GM23338 (cell line): ENCODE measurements at regions not wholly inside any gene's neighbourhood (a gene's known extent, or its start where the extent isn't known, plus 50 kb on each side); places are given as distances from the start of the nearest gene placed in this dataset.

Experiments used
- ATAC-seq: fragments of 200-7000 bp; cut with Tn5 transposase; 3 replicates; pipeline ENCODE4 v1.9.1; 2020
- DNase-seq: peaks from one replicate; pipeline ENCODE4 v3.0.0-alpha.2; 2015; ENCODE audit warnings: low spot score
- H2AFZ ChIP-seq: fragments of 200-600 bp; sonication (generic); 2 replicates; pipeline ENCODE4 v1.8.0; 2016; ENCODE audit warnings: antibody characterized with exemption, mild to moderate bottlenecking, moderate library complexity
- H3F3A ChIP-seq: fragments of 200-600 bp; sonication (generic); replicated peaks from 2 replicates; pipeline ENCODE4 v1.8.0; 2017; ENCODE audit warnings: antibody characterized with exemption, mixed run types, low read depth
- H3K27ac ChIP-seq: fragments of 200-600 bp; sonication (generic); 2 replicates; pipeline ENCODE4 v1.6.1; 2016; ENCODE audit warnings: low read depth
- H3K27me3 ChIP-seq: fragments of 200-600 bp; sonication (generic); 2 replicates; pipeline ENCODE4 v1.8.0; 2016; ENCODE audit warnings: mild to moderate bottlenecking, mixed run types, moderate library complexity; ENCODE audit not compliant: insufficient read depth
- H3K36me3 ChIP-seq: fragments of 200-600 bp; sonication (generic); 2 replicates; pipeline ENCODE4 v1.8.0; 2016; ENCODE audit warnings: mild to moderate bottlenecking; ENCODE audit not compliant: insufficient read depth
- H3K4me1 ChIP-seq: fragments of 200-600 bp; sonication (generic); 2 replicates; pipeline ENCODE4 v1.8.0; 2016; ENCODE audit warnings: mild to moderate bottlenecking, moderate library complexity; ENCODE audit not compliant: insufficient read depth
- H3K4me2 ChIP-seq: fragments of 200-600 bp; sonication (generic); 2 replicates; pipeline ENCODE4 v1.7.1; 2017; ENCODE audit warnings: mixed run types
- H3K4me3 ChIP-seq: fragments of 200-600 bp; sonication (generic); 2 replicates; pipeline ENCODE4 v1.6.1; 2016; ENCODE audit warnings: mixed run types
- H3K79me2 ChIP-seq: fragments of 200-600 bp; sonication (generic); replicated peaks from 2 replicates; pipeline ENCODE4 v1.8.0; 2017; ENCODE audit warnings: mild to moderate bottlenecking; ENCODE audit not compliant: insufficient read depth
- H3K9me2 ChIP-seq: fragments of 200-600 bp; sonication (generic); 2 replicates; pipeline ENCODE4 v1.8.0; 2017; ENCODE audit not compliant: insufficient read depth
- H4K20me1 ChIP-seq: fragments of 200-600 bp; sonication (generic); replicated peaks from 2 replicates; pipeline ENCODE4 v1.8.0; 2017; ENCODE audit warnings: mild to moderate bottlenecking; ENCODE audit not compliant: insufficient read depth
- H3K27ac Mint-ChIP-seq: 2 replicates; pipeline ENCODE4 v1.8.0; 2020; ENCODE audit warnings: inconsistent platforms, mild to moderate bottlenecking, moderate library complexity, mixed read lengths
- H3K27me3 Mint-ChIP-seq: 3 replicates; pipeline ENCODE4 v1.8.0; 2022; ENCODE audit warnings: low read depth, mild to moderate bottlenecking, moderate library complexity, mixed read lengths, inconsistent platforms; ENCODE audit not compliant: insufficient read depth, poor library complexity
- H3K36me3 Mint-ChIP-seq: 3 replicates; pipeline ENCODE4 v1.8.0; 2021; ENCODE audit warnings: low read depth, mild to moderate bottlenecking, inconsistent platforms, moderate library complexity, mixed read lengths
- H3K4me1 Mint-ChIP-seq: 3 replicates; pipeline ENCODE4 v1.8.0; 2020; ENCODE audit warnings: mild to moderate bottlenecking, inconsistent platforms, mixed read lengths
- H3K4me3 Mint-ChIP-seq: 3 replicates; pipeline ENCODE4 v1.8.0; 2021; ENCODE audit warnings: moderate library complexity, mild to moderate bottlenecking, inconsistent platforms, mixed read lengths
- H3K9me3 Mint-ChIP-seq: 3 replicates; pipeline ENCODE4 v1.8.0; 2020; ENCODE audit warnings: moderate library complexity, mild to moderate bottlenecking, inconsistent platforms, mixed read lengths
- CTCF ChIP-seq, 2 experiments: fragments of 200-600 bp in 1 of 2; sonication (generic) in 1 of 2; conservative IDR thresholded peaks; 2 replicates each; pipeline versions ENCODE4 v1.5.1 to v1.6.1; 2016 to 2017; ENCODE audit warnings: antibody characterized with exemption in 2 of 2, low read depth in 2 of 2, mild to moderate bottlenecking in 2 of 2, moderate library complexity in 1 of 2
- EZH2phosphoT487 ChIP-seq: fragments of 200-600 bp; sonication (generic); IDR thresholded peaks from one replicate; pipeline ENCODE4 v1.8.1; 2018; ENCODE audit warnings: antibody characterized with exemption; ENCODE audit not compliant: unreplicated experiment
- NANOG ChIP-seq: IDR thresholded peaks from 2 replicates; pipeline ENCODE4 v1.6.1; 2016; ENCODE audit warnings: antibody characterized with exemption, borderline replicate concordance
- POLR2AphosphoS5 ChIP-seq: IDR thresholded peaks from 2 replicates; pipeline ENCODE4 v1.6.1; 2016; ENCODE audit warnings: antibody characterized with exemption, low read depth
- REST ChIP-seq: IDR thresholded peaks from one replicate; pipeline ENCODE4 v1.6.1; 2018; ENCODE audit warnings: antibody characterized with exemption; ENCODE audit not compliant: unreplicated experiment
- ZNF114 ChIP-seq: fragments of 250-450 bp; sonication (Bioruptor Pico); IDR thresholded peaks from 2 replicates; pipeline ENCODE4 v1.5.0; 2020; ENCODE audit warnings: mild to moderate bottlenecking, moderate library complexity
- ZNF331 ChIP-seq: fragments of 250-450 bp; sonication (Bioruptor Pico); IDR thresholded peaks from 2 replicates; pipeline ENCODE4 v1.5.0; 2020; ENCODE audit warnings: low read depth, mild to moderate bottlenecking, moderate library complexity
- ZNF462 ChIP-seq: fragments of 250-450 bp; sonication (Bioruptor Pico); IDR thresholded peaks from 2 replicates; pipeline ENCODE4 v1.5.0; 2020; ENCODE audit warnings: mild to moderate bottlenecking, moderate library complexity

DNA sequence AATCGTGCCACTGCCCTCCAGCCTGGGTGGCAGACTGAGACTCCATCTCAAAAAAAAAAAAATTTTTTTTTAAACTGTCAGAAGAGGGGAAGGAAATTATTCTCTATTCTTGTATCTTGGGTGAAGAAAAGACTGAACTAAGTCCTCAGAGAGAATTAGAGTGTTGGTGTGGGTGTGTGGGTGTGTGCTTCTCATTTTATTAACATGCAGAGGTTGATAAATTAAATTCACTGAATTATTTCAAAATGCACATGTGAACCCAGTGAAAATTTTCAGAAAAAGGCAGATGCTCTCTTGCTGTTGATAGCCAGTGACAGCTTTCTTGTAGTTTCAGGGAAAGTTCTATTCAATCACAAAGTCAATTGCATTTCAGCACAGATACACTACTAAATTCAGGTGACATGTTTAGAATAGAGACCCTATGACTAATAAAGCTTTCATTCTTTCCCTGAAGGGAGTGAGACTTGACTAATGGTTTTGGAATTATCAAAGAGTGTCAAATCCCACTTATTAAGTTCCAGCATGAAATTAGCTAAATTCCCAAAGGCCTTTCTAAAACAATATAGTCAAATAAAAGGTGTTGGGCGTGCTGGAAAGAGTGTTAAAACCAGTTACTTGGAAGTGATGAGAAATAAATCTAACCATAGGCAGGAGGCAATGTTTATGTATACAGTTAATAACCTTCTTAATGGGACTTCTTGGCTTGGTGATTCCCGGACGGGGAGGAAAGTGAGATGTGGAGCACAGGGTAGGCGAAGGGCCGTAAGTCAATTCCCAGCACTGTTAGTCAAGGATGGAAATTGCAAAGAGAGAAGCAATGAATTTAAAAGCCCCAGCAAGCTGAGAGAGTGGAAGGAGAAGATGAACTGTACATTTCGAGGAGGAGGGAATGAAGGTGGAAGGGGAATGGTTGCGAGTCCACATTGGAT is 103.2 kb upstream of the SPATA31D4 start:
- ATAC-seq (no peak), DNase-seq (no peak)
- Mint-ChIP-seq H3K4me3 (no peak overlapping the region), H3K27me3 (no peaks in the 10 kb centered on the region), H3K9me3 (no peaks in the 10 kb centered on the region), H3K27ac (no peak overlapping the region), H3K36me3 (no peaks in the 10 kb centered on the region), H3K4me1 (peaks cover 44% of the 10 kb centered on the region)
- no peaks in the 10 kb centered on the region for H3K79me2 ChIP-seq
- peaks cover 39% of the 10 kb centered on the region for H3K4me1 ChIP-seq
- no peak overlapping the region for H3K27ac ChIP-seq
- no peaks in the 10 kb centered on the region for H4K20me1 ChIP-seq
- no peaks in the 10 kb centered on the region for H3K36me3 ChIP-seq
- H3K4me2 ChIP-seq, result no peak overlapping the region
- no peaks in the 10 kb centered on the region for H3F3A ChIP-seq
- H3K9me2 ChIP-seq, result no peaks in the 10 kb centered on the region
- H2AFZ ChIP-seq, result no peak overlapping the region
- H3K4me3 ChIP-seq, result no peak overlapping the region
- no peaks in the 10 kb centered on the region for H3K27me3 ChIP-seq
- no peak for TF ChIP-seq ZNF114
- TF ChIP-seq POLR2AphosphoS5, result no peak
- no peak for TF ChIP-seq ZNF331
- no peak for TF ChIP-seq EZH2phosphoT487
- no peak for TF ChIP-seq REST
- no peak for TF ChIP-seq CTCF (conservative IDR thresholded peaks at IDR 0.05; ENCODE audit: low read depth in 2 of 2)
- TF ChIP-seq NANOG, result no peak
- TF ChIP-seq ZNF462 (CRISPR knock-in tag), result no peak
